Parathyroid adenoma (tissue), 2 donors: ENCODE measurements at regions not wholly inside any gene's neighbourhood (a gene's known extent, or its start where the extent isn't known, plus 50 kb on each side); places are given as distances from the start of the nearest gene placed in this dataset.

Experiments used
- H2AFZ ChIP-seq: fragments of 300-600 bp; sonication (generic); one replicate; pipeline ENCODE4 v1.7.0; 2017; ENCODE audit warnings: antibody characterized with exemption, mild to moderate bottlenecking
- H3K27ac ChIP-seq: fragments of 300-600 bp; sonication (generic); one replicate; pipeline ENCODE4 v1.7.0; 2017
- H3K27me3 ChIP-seq: fragments of 300-600 bp; sonication (generic); one replicate; pipeline ENCODE4 v1.7.0; 2017; ENCODE audit warnings: low read length; ENCODE audit not compliant: control insufficient read depth, insufficient read depth
- H3K36me3 ChIP-seq: fragments of 300-600 bp; sonication (generic); one replicate; pipeline ENCODE4 v1.7.0; 2017; ENCODE audit warnings: low read length; ENCODE audit not compliant: control insufficient read depth, insufficient read depth
- H3K4me1 ChIP-seq: fragments of 300-600 bp; sonication (generic); one replicate; pipeline ENCODE4 v1.7.0; 2017; ENCODE audit warnings: control low read depth
- H3K4me2 ChIP-seq: fragments of 300-600 bp; sonication (generic); one replicate; pipeline ENCODE4 v1.7.0; 2017; ENCODE audit warnings: low read length
- H3K4me3 ChIP-seq: fragments of 300-600 bp; sonication (generic); one replicate; pipeline ENCODE4 v1.7.0; 2017; ENCODE audit warnings: low read depth, low read length
- H3K79me2 ChIP-seq: fragments of 300-600 bp; sonication (generic); one replicate; pipeline ENCODE4 v1.7.0; 2017; ENCODE audit warnings: control low read depth
- H3K9ac ChIP-seq: fragments of 300-600 bp; sonication (generic); one replicate; pipeline ENCODE4 v1.7.0; 2017; ENCODE audit warnings: mild to moderate bottlenecking
- H3K9me3 ChIP-seq: fragments of 300-600 bp; sonication (generic); one replicate; pipeline ENCODE4 v1.7.0; 2017; ENCODE audit warnings: low read length; ENCODE audit not compliant: control insufficient read depth
- TF ChIP-seq, protein P1 (sequence below): fragments of 300-600 bp; sonication (generic); IDR thresholded peaks from one replicate; pipeline ENCODE4 v1.7.0; 2017; ENCODE audit warnings: antibody characterized with exemption, mild to moderate bottlenecking
- donor health status: primary hyperparathyroidism.

DNA sequence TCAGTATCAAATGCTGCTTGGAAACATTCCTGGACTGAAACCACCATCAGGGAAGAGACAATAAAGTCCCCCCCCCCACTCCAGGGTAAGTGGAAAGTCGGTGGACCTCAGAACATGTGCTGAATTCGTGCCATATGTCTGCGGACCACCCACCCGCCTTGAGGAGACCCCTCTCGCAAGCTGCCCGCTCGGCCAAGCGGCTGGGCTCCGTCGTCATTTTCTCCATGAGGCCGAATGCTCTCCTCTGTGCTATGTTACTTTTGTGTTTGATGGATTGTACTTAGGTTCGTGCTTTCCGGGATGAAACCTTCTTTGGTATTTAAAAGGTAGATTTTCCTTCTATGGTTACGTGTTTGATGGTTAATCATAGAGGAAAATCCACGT, 136.2 kb upstream of the RTL1 start:
- TF ChIP-seq, protein P1, sequence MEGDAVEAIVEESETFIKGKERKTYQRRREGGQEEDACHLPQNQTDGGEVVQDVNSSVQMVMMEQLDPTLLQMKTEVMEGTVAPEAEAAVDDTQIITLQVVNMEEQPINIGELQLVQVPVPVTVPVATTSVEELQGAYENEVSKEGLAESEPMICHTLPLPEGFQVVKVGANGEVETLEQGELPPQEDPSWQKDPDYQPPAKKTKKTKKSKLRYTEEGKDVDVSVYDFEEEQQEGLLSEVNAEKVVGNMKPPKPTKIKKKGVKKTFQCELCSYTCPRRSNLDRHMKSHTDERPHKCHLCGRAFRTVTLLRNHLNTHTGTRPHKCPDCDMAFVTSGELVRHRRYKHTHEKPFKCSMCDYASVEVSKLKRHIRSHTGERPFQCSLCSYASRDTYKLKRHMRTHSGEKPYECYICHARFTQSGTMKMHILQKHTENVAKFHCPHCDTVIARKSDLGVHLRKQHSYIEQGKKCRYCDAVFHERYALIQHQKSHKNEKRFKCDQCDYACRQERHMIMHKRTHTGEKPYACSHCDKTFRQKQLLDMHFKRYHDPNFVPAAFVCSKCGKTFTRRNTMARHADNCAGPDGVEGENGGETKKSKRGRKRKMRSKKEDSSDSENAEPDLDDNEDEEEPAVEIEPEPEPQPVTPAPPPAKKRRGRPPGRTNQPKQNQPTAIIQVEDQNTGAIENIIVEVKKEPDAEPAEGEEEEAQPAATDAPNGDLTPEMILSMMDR: no peak
- Histone ChIP-seq H2AFZ (no peak overlapping the region), H3K4me1 (no peaks in the 10 kb centered on the region)

DNA sequence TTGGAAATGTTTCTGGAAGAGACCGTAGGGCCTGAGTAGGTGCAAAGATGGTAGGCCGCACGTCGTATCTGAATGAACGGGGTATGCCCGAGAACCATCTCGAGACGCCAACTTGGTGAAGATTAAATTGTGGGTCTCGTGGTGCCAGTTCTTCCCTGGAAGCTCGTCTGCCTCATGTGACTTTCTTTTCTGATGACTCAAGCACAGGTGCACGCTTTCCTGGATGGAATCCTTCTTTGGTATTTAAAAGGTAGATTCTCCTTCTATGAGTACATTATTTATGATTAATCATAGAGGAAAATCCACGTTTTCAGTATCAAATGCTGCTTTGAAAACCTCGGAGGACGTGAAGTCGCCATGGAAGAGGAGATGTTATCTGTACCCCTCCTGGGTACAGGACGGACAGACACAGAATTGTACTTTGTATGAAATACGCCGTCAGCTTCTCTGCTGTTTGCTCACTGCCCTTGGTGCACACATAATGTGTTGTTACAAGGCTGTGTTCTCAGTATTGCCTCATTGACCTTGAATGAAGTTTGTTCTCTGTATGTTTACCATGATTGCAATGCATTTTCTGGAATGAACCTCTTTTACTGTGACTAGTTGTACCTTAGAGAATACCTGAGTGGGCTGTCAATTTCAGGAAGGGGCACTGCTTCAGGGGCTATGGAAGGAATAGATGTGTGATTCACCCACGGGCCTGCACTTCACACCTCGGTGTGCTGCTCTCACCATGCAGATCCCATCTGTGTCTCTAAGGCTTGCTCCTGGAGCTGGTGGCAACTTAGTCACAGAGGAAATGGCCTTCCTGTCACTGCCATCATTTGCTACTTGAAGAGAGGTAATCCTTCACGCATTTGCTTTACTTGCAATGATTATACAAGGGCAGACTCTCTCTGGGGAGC, 137.3 kb upstream of the RTL1 start:
- Histone ChIP-seq H3K9me3 (no peaks in the 10 kb centered on the region), H3K79me2 (no peaks in the 10 kb centered on the region), H3K9ac (no peak overlapping the region), H3K4me2 (no peak overlapping the region), H3K4me1 (no peaks in the 10 kb centered on the region), H2AFZ (no peak overlapping the region), H3K4me3 (no peak overlapping the region), H3K36me3 (no peaks in the 10 kb centered on the region), H3K27me3 (no peaks in the 10 kb centered on the region), H3K27ac (no peak overlapping the region)
- TF ChIP-seq, protein P1: no peak

More for the DNA sequence above, 136.2 kb upstream of the RTL1 start:
- Histone ChIP-seq H3K9ac (no peak overlapping the region), H3K4me3 (no peak overlapping the region), H3K9me3 (no peaks in the 10 kb centered on the region), H3K79me2 (no peaks in the 10 kb centered on the region), H3K4me2 (no peak overlapping the region), H3K27ac (no peak overlapping the region), H3K27me3 (no peaks in the 10 kb centered on the region), H3K36me3 (no peaks in the 10 kb centered on the region)

DNA sequence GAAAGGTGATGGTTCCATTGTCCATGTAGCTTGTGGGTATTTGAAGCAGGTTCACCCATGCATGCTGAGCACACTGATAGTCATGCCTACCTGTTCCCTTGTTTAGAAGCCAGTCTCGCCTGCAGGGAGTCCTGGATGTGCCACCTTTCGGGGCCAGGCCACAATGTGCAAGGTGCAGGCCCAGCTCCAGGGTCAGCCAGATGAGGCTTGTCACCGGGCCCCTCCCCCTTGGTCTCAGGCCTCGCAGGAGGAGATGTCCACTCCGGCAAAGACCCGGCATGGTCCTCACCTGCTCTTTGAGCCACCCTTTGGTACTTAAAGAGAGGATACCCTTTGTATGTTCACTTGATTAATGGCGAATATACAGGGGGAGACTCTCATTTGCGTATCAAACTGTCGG, 140.4 kb upstream of the RTL1 start:
- Histone ChIP-seq H3K4me3 (no peak overlapping the region), H2AFZ (no peak overlapping the region), H3K27me3 (no peaks in the 10 kb centered on the region), H3K9ac (no peak overlapping the region), H3K4me1 (no peaks in the 10 kb centered on the region), H3K4me2 (no peak overlapping the region), H3K9me3 (no peaks in the 10 kb centered on the region), H3K36me3 (no peaks in the 10 kb centered on the region), H3K79me2 (no peaks in the 10 kb centered on the region), H3K27ac (no peak overlapping the region)
- TF ChIP-seq, protein P1: no peak

- H3K27me3 ChIP-seq: no peaks in the 10 kb centered on the region
- H3K79me2 ChIP-seq: no peaks in the 10 kb centered on the region
- H3K27ac ChIP-seq: no peak overlapping the region
- no peak overlapping the region for H3K4me3 ChIP-seq
- no peak overlapping the region for H3K4me2 ChIP-seq
- H2AFZ ChIP-seq: no peak overlapping the region
- H3K9ac ChIP-seq: no peak overlapping the region
- H3K4me1 ChIP-seq: no peaks in the 10 kb centered on the region
- no peaks in the 10 kb centered on the region for H3K9me3 ChIP-seq
- no peaks in the 10 kb centered on the region for H3K36me3 ChIP-seq
- TF ChIP-seq, protein P1: no peak
Observed at GRCh38 chr14:101044741-101045140, 141.2 kb upstream of the RTL1 start.

DNA sequence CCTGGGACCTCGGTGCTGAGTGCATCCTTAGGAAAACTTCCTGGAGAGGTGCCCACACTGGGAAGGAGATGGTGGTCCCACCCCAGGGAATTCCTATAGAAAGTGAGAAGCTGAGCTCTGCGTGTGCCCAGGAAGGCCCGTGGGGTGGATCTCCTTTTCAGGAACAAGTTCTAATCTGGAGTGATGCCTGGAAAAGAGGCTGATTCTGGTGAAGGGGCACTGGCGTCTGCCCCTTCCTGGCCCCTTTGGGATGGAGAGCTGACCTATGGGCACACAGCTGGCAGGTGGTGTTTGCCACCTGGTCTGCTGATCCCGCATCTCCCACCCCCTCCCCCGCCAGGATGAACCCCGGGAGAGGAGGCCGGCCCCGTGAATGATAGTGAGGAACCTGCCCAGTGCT, 142.0 kb upstream of the RTL1 start:
- Histone ChIP-seq H2AFZ (no peak overlapping the region), H3K4me1 (no peaks in the 10 kb centered on the region), H3K9ac (no peak overlapping the region), H3K27me3 (no peaks in the 10 kb centered on the region), H3K27ac (no peak overlapping the region), H3K9me3 (no peaks in the 10 kb centered on the region), H3K4me2 (no peak overlapping the region), H3K4me3 (no peak overlapping the region), H3K36me3 (no peaks in the 10 kb centered on the region), H3K79me2 (no peaks in the 10 kb centered on the region)
- TF ChIP-seq, protein P1: no peak
